Panc1 (cell line): ENCODE measurements at regions not wholly inside any gene's neighbourhood (a gene's known extent, or its start where the extent isn't known, plus 50 kb on each side); places are given as distances from the start of the nearest gene placed in this dataset.
"Not testable (repeated sequence)": the region's sequence is repeated elsewhere in the genome, so short reads cannot be mapped to it uniquely, and the experiment has no call there.

ENCODE experiments used
- ATAC-seq: fragments of 200-7000 bp; cut with Tn5 transposase; 2 replicates; pipeline ENCODE4 v1.9.1; 2020; ENCODE audit warnings: mild to moderate bottlenecking, moderate library complexity
- BruUV-seq: library from RNA; stranded (reverse); fragments of 400-500 nt; replicated peaks from 2 replicates; lab custom pipeline; 2021; lab: Mats Ljungman, UMichigan
- CTCF ChIA-PET: fragments of 300-600 bp; sonication (Branson Sonifier 250); formaldehyde crosslinking; loops from one replicate; lab custom pipeline; 2022; ENCODE audit warnings: antibody characterized with exemption; lab: Charles Lee
- POLR2A ChIA-PET: fragments of 300-600 bp; sonication (Branson Sonifier 250); formaldehyde crosslinking; loops from one replicate; lab custom pipeline; 2022; ENCODE audit warnings: antibody characterized with exemption; lab: Charles Lee
- DNase-seq: peaks from one replicate; pipeline ENCODE4 v3.0.0-alpha.2; 2010; ENCODE audit warnings: low read depth, low spot score
- H3K27ac ChIP-seq: 2 replicates; pipeline ENCODE4 v1.5.1; 2011; ENCODE audit warnings: mild to moderate bottlenecking, low read length, inconsistent platforms
- H3K27me3 ChIP-seq: fragments of 200-500 bp; sonication (Bioruptor generic); 2 replicates; pipeline ENCODE4 v1.6.0; 2014; ENCODE audit warnings: low read length, inconsistent platforms; ENCODE audit not compliant: control insufficient read depth, insufficient read depth
- H3K36me3 ChIP-seq: fragments of 200-500 bp; sonication (Bioruptor generic); 2 replicates; pipeline ENCODE4 v1.5.1; 2014; ENCODE audit warnings: inconsistent platforms, mild to moderate bottlenecking, low read length, moderate library complexity; ENCODE audit not compliant: control insufficient read depth, insufficient read depth
- H3K4me1 ChIP-seq: 2 replicates; pipeline ENCODE4 v1.5.1; 2011; ENCODE audit warnings: inconsistent platforms, mild to moderate bottlenecking, low read length, moderate library complexity; ENCODE audit not compliant: control insufficient read depth, insufficient read depth
- H3K4me3 ChIP-seq, 2 experiments: 2 replicates each; pipeline ENCODE4 v1.5.1; 2011 to 2012; ENCODE audit warnings: low read depth in 2 of 2, low read length in 2 of 2, mild to moderate bottlenecking in 2 of 2, inconsistent platforms in 1 of 2, moderate library complexity in 1 of 2
- H3K9me3 ChIP-seq: fragments of 200-500 bp; sonication (Bioruptor generic); 2 replicates; pipeline ENCODE4 v1.5.1; 2014; ENCODE audit warnings: low read depth, mild to moderate bottlenecking, inconsistent platforms, low read length, moderate library complexity; ENCODE audit not compliant: control insufficient read depth, insufficient read depth
- CTCF ChIP-seq: fragments of 450-650 bp; IDR thresholded peaks from 2 replicates; pipeline ENCODE4 v1.5.1; 2017; ENCODE audit warnings: mild to moderate bottlenecking
- POLR2AphosphoS5 ChIP-seq: IDR thresholded peaks from 2 replicates; pipeline ENCODE4 v1.6.1; 2012; ENCODE audit warnings: mild to moderate bottlenecking, low read depth, low read length, moderate library complexity
- REST ChIP-seq, 2 experiments: IDR thresholded peaks; 2 replicates each; pipeline ENCODE4 v1.6.1; 2011 to 2012; ENCODE audit warnings: low read depth in 2 of 2, control low read depth in 1 of 2, low read length in 1 of 2, mild to moderate bottlenecking in 1 of 2, moderate library complexity in 1 of 2; ENCODE audit not compliant: insufficient read depth in 1 of 2
- SIN3A ChIP-seq: IDR thresholded peaks from 2 replicates; pipeline ENCODE4 v1.6.1; 2012; ENCODE audit warnings: low read depth, mild to moderate bottlenecking, low read length, moderate library complexity, borderline replicate concordance; ENCODE audit not compliant: insufficient read depth
- TCF7L2 ChIP-seq: IDR thresholded peaks from 2 replicates; pipeline ENCODE4 v1.6.1; 2011; ENCODE audit warnings: mild to moderate bottlenecking, low read depth, low read length, inconsistent platforms
- in situ Hi-C: cut with HindIII; loops from 2 replicates; pipeline ENCODE4 v1.10.0; 2016; ENCODE audit warnings: low sequenced_read_pairs, low pct_unique_long_range_greater_than_20kb
- intact Hi-C: fragments of 100-400 bp; cut with micrococcal nuclease; formaldehyde crosslinking; loops from one replicate; pipeline ENCODE4 v1.10.0; 2022; ENCODE audit not compliant: unreplicated experiment

- BruUV-seq, result no TSS peak
- Histone ChIP-seq H3K27me3 (no peaks in the 10 kb centered on the region), H3K4me3 (no peak overlapping the region), H3K27ac (no peak overlapping the region), H3K9me3 (no peaks in the 10 kb centered on the region), H3K4me1 (no peaks in the 10 kb centered on the region), H3K36me3 (no peaks in the 10 kb centered on the region)
- TF ChIP-seq SIN3A (no peak), REST (IDR thresholded peaks at IDR 0.05; ENCODE audit: insufficient read depth in 1 of 2, low read depth in 2 of 2, low read length in 1 of 2) (no peak), POLR2AphosphoS5 (no peak), CTCF (no peak), TCF7L2 (no peak)
- intact Hi-C loops (no loop called here), in situ Hi-C loops (no loop called here)
- POLR2A ChIA-PET, result no interaction called here
- CTCF ChIA-PET, result interaction anchor here (0.6 kb wide), 1 partner anchor 19 kb away, joined by 10 read pairs; no protein-coding TSS in a partner anchor
- ATAC-seq, result no peak
- DNase-seq, result no peak
Observed at GRCh38 chr12:9327320-9327719, 119.1 kb upstream of the PZP start.

GRCh38 chr12:9326849-9327248 is 118.7 kb upstream of the PZP start:
- BruUV-seq, intact Hi-C loops, H3K9me3 ChIP-seq, H3K4me3 ChIP-seq, H3K27me3 ChIP-seq, in situ Hi-C loops, POLR2A ChIA-PET, CTCF ChIA-PET, H3K27ac ChIP-seq, DNase-seq, H3K36me3 ChIP-seq, H3K4me1 ChIP-seq, ATAC-seq: not testable (repeated sequence)

GRCh38 chr12:9326085-9326484 is 117.9 kb upstream of the PZP start:
- Histone ChIP-seq H3K27ac (no peak overlapping the region), H3K9me3 (no peaks in the 10 kb centered on the region), H3K4me1 (no peaks in the 10 kb centered on the region), H3K27me3 (no peaks in the 10 kb centered on the region), H3K4me3 (no peak overlapping the region), H3K36me3 (no peaks in the 10 kb centered on the region)
- CTCF ChIA-PET, result no interaction called here
- POLR2A ChIA-PET, result no interaction called here
- intact Hi-C loops (no loop called here), in situ Hi-C loops (no loop called here)
- no TSS peak for BruUV-seq
- DNase-seq, result no peak
- ATAC-seq, result no peak
- TF ChIP-seq TCF7L2 (no peak), POLR2AphosphoS5 (no peak), CTCF (no peak), REST (IDR thresholded peaks at IDR 0.05; ENCODE audit: insufficient read depth in 1 of 2, low read depth in 2 of 2, low read length in 1 of 2) (no peak), SIN3A (no peak)
